NCI-H1694 treated with DMSO at 0.1 percent for 48 hours (cell line): ENCODE measurements at regions not wholly inside any gene's neighbourhood (a gene's known extent, or its start where the extent isn't known, plus 50 kb on each side); places are given as distances from the start of the nearest gene placed in this dataset.
A peak's percentile ranks its signal among the peaks of the same experiment; 100 is the strongest.
"Not testable (repeated sequence)": the region's sequence is repeated elsewhere in the genome, so short reads cannot be mapped to it uniquely, and the experiment has no call there.

Experiments
- DNase-seq: peaks from one replicate; lab custom pipeline; 2025; lab: John Stamatoyannopoulos, UW

DNA sequence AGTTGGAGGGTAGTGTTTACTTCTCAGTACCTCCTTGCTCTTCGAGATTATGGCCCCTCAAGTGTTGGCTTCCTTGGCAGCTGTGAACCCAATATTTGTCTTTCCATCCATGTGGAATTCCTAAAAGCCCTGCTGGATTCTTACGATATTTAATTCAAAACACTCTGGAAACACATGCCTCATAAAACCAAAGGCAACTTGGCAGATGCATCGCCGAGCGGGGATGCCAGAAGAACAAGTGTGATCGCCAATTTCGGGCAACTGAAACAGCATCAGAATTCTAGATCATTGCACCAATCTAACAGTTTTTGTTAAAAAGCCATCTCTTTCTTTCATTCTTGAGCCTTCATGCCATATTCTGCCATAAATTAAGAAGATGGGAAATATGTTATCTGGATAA is 934.4 kb downstream of the AACS start:
- no peak for DNase-seq

DNA sequence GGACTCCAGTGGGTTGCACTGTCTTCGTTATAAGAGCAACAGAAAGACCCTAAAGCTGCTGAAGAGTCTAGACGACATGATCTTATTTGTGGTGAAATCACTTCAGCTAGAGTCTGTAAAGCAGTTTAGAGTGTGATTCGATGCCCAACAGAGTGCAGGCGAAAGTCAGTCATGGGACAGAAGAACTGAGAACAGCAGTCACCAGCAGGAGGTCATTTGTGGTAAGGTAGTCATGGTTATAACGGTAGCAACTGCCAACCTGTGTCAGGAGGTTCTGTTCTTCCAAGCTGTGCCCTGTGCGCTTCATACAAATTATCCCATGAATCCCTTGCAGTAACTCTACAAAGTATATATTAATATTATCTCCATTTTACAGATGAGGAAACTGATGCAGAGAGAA is 954.1 kb downstream of the AACS start:
- DNase-seq = no peak

DNA sequence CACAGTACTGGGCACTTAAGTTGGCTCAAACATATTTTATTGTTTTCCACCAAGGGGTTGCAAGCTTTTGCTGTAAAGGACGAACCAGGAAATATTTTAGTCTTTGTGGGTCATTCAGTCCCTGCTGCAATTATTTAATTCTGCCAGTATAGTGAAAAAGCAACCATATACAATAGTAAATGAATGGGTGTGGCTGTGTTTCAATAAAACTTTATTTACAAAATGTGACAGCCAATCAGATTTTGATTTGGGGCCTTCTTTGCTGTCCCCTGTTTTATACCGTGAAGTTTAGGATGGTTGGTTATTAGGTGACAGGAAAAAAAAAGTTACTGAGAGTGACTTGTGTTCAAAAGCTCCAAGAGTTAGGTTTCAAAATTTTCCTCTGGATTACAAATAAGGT is 956.4 kb downstream of the AACS start:
- no peak for DNase-seq

DNA sequence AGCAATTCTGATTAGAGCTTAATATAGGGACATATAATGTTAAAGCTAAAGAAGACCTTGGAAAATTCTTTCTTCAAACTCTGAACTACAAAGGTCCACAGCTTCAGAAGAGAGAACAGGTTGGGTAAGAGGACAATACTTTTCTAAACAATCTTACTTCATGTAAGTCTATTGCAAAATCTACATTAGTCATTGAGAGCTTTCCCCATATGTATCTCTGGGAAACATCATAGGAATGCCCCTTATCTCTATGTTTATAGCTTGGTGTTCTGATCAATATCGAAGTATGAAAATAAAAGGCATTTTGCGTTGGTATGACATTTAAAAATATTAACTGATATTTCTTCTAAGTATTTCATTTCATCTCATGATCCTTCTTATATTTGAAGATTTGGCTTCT is 962.6 kb downstream of the AACS start:
- no peak for DNase-seq

DNA sequence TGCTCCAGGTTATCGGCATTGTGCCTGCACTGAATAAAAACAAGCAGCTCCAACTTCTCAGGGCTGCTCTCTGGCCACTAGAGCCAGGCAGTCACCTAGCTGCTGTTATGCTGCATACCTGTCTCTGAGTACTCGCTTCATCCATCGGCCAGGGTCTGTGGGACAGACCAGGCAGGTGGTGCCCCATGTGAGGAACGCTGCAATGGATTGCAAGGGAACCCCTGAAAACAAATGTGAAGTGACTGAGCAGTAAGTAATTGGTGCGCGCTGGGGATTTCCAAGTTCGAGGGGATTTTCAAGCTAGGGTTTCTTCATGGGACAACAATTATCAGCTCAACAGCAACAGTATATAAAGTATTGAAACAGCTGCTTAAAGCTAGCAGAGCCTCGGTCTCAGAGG is 965.3 kb downstream of the AACS start:
- no peak for DNase-seq

DNA sequence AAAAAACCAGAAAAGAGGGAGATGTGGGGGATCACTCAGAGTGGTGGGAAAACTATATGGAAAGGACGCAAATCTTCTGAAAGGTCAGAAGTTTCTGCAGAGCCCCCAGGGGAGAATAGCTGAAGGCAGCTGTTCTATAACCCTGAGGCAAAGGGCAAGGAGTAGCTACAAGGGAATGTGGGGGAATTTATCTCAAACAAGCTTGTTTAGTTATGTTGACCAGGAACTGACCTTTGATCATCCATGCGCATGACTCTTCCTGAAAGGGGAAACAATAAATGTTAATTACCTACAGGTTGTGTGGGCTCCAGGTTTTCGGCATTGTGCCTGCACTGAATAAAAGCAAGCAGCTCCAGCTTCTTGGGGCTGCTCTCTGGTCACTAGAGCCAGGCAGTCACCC is 968.5 kb downstream of the AACS start:
- DNase-seq = no peak

DNA sequence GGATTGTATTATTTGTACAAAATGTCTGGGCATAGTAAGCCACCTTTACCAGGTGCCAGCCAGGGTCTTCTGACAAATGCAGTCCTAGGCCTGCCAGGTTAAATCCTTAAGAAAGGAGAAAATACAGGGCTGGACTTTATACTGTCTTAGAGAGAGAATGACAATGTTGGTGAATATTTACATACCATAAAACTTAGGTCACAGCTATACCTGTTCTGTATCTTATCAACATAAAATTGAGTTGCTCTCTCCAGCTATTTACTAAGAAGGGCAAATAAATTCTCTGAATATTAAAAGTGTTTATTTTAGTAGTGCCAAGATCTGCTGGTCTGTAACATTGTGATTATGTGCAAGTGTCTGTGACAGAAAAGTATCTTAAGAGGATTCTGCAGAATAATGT is 971.1 kb downstream of the AACS start:
- DNase-seq = no peak

DNA sequence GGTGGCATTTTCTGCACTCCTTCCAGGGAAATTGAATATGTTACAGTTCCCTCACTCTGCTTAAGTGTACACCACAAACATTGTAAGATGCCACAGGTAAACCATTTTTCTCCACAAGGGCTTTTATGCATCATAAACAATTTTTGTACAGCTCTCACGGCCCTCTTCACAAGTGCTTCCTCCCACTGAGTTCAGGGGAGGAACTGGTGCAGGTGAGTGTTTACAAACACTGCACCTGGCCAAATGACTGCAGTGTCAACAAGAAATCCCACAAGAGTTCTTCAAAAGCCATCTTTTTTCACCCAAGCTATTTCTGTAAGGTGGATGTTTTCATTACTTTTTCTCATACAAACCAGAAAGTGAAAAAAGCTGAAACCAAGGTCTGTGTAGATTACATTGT is 973.2 kb downstream of the AACS start:
- no peak for DNase-seq

DNA sequence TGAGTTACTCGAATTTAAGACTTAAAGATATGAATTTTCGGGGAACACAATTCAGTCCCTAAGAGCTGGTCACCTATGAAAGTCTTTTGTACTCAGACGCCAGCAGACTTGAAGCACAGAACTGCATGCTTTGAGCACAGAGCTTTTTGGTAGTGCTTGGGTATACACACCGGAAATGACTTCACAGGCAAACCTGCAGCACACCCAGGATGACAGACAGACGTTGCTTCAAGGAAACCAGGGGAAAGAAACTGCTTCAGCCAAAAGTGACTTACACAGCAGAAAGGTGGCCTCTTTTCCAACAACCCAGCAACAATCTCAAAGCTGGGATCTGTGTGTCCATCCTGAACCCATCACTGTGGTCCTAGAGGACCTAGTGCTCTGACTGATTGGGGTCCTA is 975.1 kb downstream of the AACS start:
- DNase-seq = no peak

DNA sequence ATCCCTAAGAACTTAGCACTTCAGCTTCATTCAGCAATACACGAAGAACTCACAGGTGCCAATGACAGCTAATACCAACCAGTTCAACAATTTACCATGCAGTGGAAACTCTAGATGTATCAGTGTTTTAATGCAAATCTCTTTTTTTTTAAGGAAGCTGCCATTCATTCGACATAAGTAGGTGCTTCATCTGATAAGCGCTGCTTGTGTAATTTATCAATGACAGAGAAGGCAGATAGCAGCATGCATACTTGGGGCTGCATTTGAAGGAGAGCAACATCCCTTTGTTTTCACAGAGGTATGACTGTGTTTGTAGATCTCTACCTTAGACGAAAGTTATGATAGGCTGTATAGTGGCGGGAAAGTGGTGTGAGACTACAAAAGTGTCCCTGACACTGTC is 977.1 kb downstream of the AACS start:
- DNase-seq = no peak

DNA sequence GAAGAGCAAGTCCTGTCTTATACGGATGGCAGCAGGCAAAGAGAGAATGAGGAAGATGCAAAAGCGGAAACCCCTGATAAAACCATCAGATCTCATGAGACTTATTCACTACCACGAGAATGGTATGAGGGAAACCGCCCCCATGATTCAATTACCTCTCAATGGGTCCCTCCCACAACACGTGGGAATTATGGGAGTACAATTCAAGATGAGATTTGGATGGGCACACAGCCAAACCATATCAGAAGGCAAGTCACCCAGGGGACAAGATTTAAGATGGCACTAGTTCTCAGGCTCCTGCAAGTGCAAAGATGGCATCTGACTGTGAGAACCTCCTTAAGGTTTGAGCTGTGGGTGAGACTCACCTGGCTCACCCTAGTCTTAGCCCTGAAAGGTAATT is 984.3 kb downstream of the AACS start:
- not testable (repeated sequence) for DNase-seq

DNA sequence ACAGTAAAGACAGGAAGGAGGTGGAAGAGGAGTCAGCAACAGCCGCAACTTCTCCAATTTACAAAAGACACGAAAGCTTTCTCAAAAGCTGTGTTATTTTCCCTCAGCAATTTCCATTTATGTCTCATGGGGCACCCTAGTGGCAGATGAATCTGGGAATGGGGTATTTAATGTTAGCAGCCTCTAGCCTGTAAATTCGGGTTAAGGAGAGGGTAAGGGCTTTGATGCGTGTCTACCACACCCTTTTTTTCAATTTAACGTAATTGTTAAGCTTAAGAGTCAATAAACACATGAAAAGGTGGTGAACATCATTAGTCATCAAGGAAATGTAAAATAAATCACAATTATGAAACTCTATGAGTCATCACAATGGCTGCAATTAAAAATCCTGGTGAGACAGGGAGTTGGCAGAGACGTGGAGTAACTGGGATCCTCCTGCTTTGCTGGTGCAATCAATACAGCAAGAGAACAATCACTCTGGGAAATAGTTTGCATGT is 986.4 kb downstream of the AACS start:
- DNase-seq = no peak

DNA sequence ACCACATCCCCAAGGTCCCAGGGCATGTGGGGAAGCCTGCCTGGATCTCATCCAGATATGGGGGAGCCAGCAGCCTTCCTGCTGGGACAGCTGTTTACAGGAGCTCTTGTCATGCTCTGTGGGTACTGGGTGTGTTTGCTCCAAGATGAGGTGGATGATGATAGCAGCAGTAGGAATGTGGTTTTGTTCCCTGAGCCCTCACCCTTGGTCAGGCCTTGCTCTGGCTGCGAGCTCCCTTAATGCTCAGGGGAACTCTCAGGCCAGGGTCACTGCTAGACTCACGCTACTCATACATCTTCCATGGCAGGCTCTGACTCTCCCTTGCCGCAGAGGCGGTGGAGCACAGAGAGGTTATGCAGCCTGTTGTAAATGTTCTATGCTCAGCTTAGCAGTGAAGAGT is 990.3 kb downstream of the AACS start:
- no peak for DNase-seq

DNA sequence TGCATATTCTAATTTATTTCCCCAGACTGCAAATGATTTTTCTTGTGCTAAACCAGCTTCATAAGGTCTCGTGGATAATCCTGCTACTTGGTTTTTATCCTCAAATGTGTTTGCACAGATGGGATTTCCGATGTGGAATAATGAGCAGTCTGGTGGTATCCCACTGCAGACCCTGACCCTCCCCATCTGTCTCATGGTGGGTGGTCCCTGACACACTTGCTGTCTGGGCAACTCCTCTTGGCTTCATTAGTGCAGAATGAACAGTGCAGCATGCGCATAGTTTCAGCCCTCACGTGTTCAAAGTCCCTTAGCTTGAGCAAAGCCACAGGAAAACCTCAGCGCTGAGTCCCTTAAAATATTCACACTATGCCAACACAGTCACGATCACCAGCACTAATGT is 996.5 kb downstream of the AACS start:
- no peak for DNase-seq

DNA sequence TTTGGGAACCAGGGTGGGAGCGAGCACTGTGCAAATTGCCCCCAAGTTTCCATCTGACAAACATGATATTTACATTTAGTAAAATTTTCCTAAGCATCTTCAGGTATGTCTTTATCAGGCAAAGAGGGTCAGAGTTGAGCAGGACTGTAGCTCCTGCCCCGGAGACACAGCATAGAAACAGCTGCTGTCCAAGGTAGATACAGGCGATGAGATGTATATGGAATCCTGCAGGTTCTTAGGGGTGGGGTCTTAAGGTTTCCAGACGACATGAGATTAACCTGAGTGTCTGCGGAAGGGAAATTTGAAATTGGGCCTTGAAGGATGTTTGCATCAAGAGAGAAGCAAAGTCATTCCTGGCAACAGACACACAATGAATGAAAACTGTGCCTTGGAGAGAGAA is 998.8 kb downstream of the AACS start:
- DNase-seq = no peak

DNA sequence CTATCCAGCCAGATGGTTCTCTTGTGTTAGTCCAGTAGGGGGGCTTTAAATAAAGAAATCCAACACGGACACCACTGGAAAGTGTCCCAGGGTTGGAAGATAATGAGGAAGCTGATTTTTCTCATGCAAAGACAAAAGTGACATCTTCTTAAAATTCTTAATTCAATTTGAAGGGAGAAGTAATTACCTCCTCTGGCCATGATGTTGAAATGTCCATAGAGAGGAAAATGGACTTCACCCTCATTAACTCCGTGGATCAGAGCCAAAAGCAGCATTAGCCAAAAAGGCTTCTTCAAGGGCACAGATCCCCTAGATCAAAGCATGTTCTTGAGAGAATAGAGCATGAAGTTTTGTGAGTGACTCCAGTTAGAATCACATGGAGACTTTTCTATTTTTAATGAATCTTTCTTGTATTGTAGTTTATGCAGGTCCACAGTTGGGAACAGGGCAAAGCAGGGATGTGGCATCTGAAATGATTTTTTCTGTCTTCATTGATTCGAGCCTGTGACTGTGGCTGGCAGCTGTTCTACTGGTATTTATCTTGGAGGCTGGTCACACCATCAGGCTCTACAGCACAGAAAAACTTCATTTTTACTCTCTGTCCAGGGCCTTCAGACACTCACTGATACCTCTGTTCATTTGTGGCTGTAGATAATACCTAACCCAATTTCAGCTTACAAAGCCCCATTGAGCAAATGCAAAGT is 1002.5 kb downstream of the AACS start:
- DNase-seq = no peak

DNA sequence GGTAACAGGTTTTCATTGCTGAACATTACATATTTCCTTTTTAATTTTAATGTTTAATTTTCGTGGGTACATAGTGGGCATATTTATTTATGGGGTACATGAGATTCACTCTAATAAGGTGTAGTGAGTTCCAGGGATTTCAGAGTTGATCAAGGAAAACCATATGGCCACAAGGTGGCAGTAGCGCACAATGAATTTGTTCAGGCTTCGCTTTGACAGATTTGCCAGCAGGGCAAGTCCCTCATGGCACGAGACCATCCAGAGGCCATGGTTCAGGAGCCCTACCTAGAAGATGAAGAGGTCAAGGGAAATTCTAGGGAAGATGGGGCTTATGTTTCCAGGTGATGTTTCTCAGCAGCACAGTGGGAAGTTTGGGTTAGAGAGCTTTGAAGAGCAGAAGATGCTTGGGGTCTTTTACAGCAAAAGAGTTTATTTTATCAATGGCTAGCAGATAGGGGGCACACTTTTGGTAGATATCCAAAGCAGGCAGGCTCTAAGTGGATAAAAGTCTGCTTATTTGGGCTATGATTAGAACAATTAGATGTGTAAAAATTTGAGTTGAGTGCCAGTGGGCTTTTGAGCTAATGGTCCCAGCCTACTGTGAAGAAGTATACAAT is 1004.4 kb downstream of the AACS start:
- DNase-seq = peak; percentile 2

DNA sequence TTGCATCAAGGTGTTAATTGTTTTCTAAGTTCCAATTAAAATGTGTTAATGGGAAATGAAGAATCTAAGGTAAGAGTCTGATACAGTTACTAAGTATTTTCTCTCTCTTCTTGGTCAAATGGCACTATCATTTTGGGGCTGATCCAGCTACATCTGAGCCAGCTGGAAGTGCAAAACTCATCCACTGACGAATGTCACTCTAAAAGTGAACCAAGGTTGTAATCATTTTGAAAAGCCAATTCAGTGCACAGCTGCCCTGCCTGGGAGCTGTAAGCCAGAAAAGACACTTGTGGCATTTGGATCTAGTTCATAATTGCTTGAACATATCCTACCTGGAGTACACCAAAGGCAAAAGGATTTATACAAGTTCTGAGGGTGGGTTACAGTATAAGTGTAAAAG is 1011.3 kb downstream of the AACS start:
- DNase-seq = no peak

DNA sequence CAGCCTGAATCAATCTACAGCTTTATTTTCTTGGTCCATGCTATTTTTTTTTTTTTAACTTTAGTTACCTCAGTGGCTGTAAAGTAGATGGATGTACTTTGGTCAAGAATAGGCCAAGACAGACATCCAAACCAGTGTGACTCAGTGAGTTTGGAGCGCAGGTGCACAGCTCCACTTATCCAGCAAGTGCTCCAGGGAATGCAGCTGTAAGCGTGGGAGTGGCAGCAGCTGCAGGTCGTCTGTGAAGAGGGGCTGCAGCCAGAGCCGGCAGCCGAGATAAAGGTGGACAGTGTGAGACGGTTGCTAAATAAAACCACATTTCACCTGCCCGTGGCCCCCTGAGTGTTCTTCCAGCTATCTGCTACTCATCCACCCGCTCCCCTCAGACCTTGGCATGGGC is 1018.7 kb downstream of the AACS start:
- no peak for DNase-seq

DNA sequence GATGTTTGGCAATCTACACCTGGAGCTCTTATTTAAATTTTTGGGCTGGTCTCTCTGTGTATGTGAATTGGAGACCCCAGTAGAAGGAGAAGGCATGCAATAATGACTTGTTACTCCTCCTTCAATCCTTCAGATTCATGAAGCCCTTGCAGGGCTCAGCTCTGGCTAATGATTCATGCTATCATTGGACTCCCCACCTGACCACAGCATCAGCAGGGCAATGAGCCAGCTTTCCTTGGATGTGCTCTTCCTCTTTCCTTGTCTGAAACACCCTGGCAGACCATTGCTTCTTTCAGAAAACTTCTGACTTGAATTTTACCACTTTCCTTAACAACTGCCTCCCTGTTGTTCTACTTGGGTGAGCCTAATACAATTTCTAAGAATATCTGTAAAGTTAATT is 1019.2 kb downstream of the AACS start:
- DNase-seq = no peak

DNA sequence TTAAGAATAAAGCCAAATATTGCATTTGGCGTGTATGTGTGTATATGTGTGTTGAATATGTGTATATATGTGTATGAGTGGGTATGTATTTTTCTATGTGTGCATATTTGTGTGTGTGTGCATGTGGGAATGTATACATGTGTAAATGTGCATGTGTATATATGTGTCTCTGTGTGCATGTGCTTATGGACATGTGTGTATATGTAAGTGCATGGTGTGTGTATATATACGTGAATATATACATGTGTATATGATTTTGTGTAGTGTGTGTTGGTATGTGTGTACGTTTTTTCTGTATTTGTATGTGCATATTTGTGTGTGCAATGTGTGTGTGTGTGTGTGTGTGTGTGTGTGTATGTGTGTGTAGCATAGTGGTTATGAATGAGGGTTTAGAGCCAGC is 1021.0 kb downstream of the AACS start:
- no peak for DNase-seq

DNA sequence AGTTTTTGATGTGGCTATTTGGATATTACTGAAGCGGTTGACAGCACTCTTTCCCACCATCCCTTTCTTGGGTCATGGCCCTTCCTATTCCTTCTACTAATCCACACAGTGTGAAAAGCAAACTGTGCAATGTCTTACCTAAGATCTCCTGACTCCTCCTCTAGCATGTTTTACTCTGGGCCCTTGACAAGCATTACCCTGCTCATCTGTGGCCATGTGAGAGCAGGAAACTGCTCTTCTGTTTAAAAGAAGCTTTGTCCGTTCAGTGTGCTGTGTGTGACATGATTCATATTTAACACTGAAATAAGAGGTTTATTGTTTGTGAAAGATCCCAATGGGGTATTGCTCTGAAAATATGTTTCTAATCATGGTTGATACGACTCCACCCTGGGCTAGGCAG is 1022.5 kb downstream of the AACS start:
- DNase-seq = no peak

DNA sequence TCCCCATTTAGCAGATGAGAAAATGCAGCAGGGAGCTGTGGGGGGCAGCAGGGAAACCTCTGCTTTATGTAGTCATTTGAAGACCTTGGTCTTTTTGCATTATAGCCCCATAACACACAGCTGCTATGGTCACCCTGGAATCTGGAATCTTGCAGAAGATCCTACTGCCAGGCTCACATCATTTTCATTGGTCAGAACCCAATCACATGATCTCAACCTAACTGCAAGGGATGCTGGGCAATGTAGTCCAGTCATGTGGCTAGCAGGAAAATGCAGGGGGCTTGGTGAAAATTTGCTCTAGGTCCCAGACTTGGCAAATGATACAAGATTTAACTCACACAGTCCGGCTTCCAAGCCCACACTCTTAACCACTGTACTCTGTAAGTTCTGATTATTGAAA is 1028.7 kb downstream of the AACS start:
- no peak for DNase-seq
